ENCODE measurements at regions not wholly inside any gene's neighbourhood (a gene's known extent, or its start where the extent isn't known, plus 50 kb on each side); places are given as distances from the start of the nearest gene placed in this dataset.

DNA sequence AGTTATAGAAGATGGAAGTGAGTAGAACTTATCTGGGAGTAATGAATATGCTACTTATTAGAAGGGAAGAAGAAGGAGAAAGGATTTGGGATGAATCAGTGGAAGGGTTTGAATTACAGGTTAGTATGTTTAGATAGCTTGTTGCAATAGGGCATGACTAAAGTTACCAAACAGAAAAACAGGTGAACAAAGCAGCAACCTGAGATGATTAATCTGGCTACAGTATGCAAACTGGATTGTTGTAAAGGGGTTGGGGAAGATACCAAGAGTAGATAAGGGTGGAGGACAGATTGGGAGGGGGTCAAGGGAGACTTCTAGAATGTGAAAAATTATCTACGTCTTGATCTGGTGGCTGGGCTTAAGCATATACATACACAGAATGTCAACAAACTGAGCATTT lies 73.4 kb upstream of the CLEC14A start (continued):
- TF ChIP-seq, protein P1, sequence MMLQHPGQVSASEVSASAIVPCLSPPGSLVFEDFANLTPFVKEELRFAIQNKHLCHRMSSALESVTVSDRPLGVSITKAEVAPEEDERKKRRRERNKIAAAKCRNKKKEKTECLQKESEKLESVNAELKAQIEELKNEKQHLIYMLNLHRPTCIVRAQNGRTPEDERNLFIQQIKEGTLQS (IDR thresholded peaks at IDR 0.05): no peak
- TF ChIP-seq POLR2A (IDR thresholded peaks at IDR 0.05; ENCODE audit: borderline replicate concordance, extremely low read depth, insufficient read depth, insufficient read length) (no peak), JUND (IDR thresholded peaks at IDR 0.05) (no peak), SRF (IDR thresholded peaks at IDR 0.05; ENCODE audit: low read depth) (no peak), CEBPB (IDR thresholded peaks at IDR 0.05; ENCODE audit: low read depth) (no peak), TCF7L2 (IDR thresholded peaks at IDR 0.05; ENCODE audit: borderline replicate concordance, extremely low read depth, insufficient read depth, insufficient read length) (no peak), EZH2phosphoT487 (IDR thresholded peaks at IDR 0.05; ENCODE audit: borderline replicate concordance) (no peak), SP1 (IDR thresholded peaks at IDR 0.05; ENCODE audit: low read depth) (no peak), YY1 (IDR thresholded peaks at IDR 0.05; ENCODE audit: extremely low read depth, insufficient replicate concordance, low read depth, low read length) (no peak)

DNA sequence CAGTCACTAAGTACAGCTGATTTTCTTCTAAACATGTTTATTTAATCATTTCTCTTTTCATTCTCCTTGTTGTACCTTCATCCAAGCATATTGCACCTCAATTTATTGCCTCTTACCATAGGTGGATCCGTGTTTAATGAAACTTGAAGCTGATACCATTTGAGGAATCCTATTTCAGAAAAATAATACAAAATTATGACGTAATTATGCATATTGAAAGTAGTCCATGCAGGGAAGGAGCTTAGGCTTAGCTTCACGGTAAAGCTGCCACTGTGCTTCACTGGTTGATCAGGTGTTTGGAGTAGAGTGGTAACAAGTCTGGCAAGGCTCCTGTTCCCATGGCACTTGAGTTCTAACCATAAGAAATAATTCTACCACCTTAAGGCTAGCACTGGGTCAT lies 61.0 kb upstream of the CLEC14A start:
- Histone ChIP-seq H3K9ac (ENCODE audit: low read length) (no peak overlapping the region), H3K79me2 (ENCODE audit: insufficient read depth, low read length) (no peaks in the 10 kb centered on the region), H2AFZ (ENCODE audit: low read depth, low read length, poor library complexity, severe bottlenecking) (no peak overlapping the region), H3K27me3 (ENCODE audit: insufficient read depth, low read length) (no peaks in the 10 kb centered on the region), H3K9me3 (ENCODE audit: control insufficient read depth in 1 of 2, insufficient read depth in 1 of 2, low read depth in 1 of 2, low read length in 2 of 2) (no peaks in the 10 kb centered on the region), H3K36me3 (ENCODE audit: control insufficient read depth in 1 of 2, insufficient read depth in 2 of 2, low read length in 2 of 2) (no peaks in the 10 kb centered on the region), H3K27ac (ENCODE audit: low read depth, low read length) (no peak overlapping the region), H3K9me2 (ENCODE audit: insufficient read depth) (no peaks in the 10 kb centered on the region), H3K4me1 (ENCODE audit: control insufficient read depth in 1 of 2, insufficient read depth in 2 of 2, low read length in 2 of 2) (no peaks in the 10 kb centered on the region), H3K4me3 (replicated peaks in 1 of 2; ENCODE audit: low read depth in 1 of 2, low read length in 2 of 2) (no peak overlapping the region), H3K4me2 (ENCODE audit: low read length) (no peak overlapping the region), H4K20me1 (ENCODE audit: insufficient read depth) (no peaks in the 10 kb centered on the region)
- ChIA-PET CTCF (no interaction called here), RAD21 (ENCODE audit: low non-redundant PET in 1 of 2, low total read pairs in 2 of 2, uncharacterized antibody in 2 of 2, unreplicated experiment in 2 of 2) (no interaction called here), POLR2A (no interaction called here)
- ATAC-seq: no peak
- no TSS peak for BruUV-seq (replicated peaks)
- DNase-seq (ENCODE audit: low read depth, low spot score): no peak
- TF ChIP-seq FOSL1 (IDR thresholded peaks at IDR 0.05; ENCODE audit: low read depth): no peak
- TF ChIP-seq, protein P2, sequence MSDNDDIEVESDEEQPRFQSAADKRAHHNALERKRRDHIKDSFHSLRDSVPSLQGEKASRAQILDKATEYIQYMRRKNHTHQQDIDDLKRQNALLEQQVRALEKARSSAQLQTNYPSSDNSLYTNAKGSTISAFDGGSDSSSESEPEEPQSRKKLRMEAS (IDR thresholded peaks at IDR 0.05): no peak
- intact Hi-C loops (cut with micrococcal nuclease): no loop called here

DNA sequence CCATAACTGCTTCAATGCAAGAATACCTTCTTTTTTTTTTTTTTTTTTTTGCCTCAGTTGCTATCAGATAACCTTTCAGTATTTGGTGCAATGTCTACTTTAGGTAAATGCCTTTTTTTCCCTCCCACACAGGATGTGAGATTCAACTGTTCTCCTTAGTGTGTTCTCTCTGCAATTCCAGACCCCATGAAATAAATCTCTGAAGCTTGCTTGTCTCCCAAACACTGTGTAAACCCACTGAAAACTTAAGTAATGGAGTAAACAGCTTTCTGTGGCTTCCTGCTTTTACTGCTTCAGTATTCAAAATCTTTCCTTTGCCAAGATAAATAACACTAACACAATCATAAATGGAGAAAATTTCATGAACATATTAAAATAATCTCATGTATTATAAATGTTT lies 55.8 kb upstream of the CLEC14A start:
- no peak overlapping the region for H3K4me3 ChIP-seq (replicated peaks in 1 of 2; ENCODE audit: low read depth in 1 of 2, low read length in 2 of 2)
- no peak for ATAC-seq
- no peaks in the 10 kb centered on the region for H4K20me1 ChIP-seq (ENCODE audit: insufficient read depth)
- POLR2A ChIA-PET: no interaction called here
- H3K79me2 ChIP-seq (ENCODE audit: insufficient read depth, low read length): no peaks in the 10 kb centered on the region
- no peak overlapping the region for H3K9ac ChIP-seq (ENCODE audit: low read length)
- no peak overlapping the region for H3K27ac ChIP-seq (ENCODE audit: low read depth, low read length)
- RAD21 ChIA-PET (ENCODE audit: low non-redundant PET in 1 of 2, low total read pairs in 2 of 2, uncharacterized antibody in 2 of 2, unreplicated experiment in 2 of 2): no interaction called here
- CTCF ChIA-PET: no interaction called here
- no peaks in the 10 kb centered on the region for H3K9me2 ChIP-seq (ENCODE audit: insufficient read depth)
- intact Hi-C loops (cut with micrococcal nuclease): no loop called here
- H3K4me1 ChIP-seq (ENCODE audit: control insufficient read depth in 1 of 2, insufficient read depth in 2 of 2, low read length in 2 of 2): no peaks in the 10 kb centered on the region
- H2AFZ ChIP-seq (ENCODE audit: low read depth, low read length, poor library complexity, severe bottlenecking): no peak overlapping the region
- no peak for DNase-seq (ENCODE audit: low read depth, low spot score)
- no peaks in the 10 kb centered on the region for H3K27me3 ChIP-seq (ENCODE audit: insufficient read depth, low read length)
- BruUV-seq (replicated peaks): no TSS peak
- no peaks in the 10 kb centered on the region for H3K9me3 ChIP-seq (ENCODE audit: control insufficient read depth in 1 of 2, insufficient read depth in 1 of 2, low read depth in 1 of 2, low read length in 2 of 2)
- H3K36me3 ChIP-seq (ENCODE audit: control insufficient read depth in 1 of 2, insufficient read depth in 2 of 2, low read length in 2 of 2): no peaks in the 10 kb centered on the region
- H3K4me2 ChIP-seq (ENCODE audit: low read length): no peak overlapping the region
- TF ChIP-seq FOSL1 (IDR thresholded peaks at IDR 0.05; ENCODE audit: low read depth): no peak
- TF ChIP-seq ZFX (IDR thresholded peaks at IDR 0.05): no peak
- TF ChIP-seq EGR1 (IDR thresholded peaks at IDR 0.05; ENCODE audit: low read depth): no peak
- TF ChIP-seq, protein P3, sequence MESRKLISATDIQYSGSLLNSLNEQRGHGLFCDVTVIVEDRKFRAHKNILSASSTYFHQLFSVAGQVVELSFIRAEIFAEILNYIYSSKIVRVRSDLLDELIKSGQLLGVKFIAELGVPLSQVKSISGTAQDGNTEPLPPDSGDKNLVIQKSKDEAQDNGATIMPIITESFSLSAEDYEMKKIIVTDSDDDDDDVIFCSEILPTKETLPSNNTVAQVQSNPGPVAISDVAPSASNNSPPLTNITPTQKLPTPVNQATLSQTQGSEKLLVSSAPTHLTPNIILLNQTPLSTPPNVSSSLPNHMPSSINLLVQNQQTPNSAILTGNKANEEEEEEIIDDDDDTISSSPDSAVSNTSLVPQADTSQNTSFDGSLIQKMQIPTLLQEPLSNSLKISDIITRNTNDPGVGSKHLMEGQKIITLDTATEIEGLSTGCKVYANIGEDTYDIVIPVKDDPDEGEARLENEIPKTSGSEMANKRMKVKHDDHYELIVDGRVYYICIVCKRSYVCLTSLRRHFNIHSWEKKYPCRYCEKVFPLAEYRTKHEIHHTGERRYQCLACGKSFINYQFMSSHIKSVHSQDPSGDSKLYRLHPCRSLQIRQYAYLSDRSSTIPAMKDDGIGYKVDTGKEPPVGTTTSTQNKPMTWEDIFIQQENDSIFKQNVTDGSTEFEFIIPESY (IDR thresholded peaks at IDR 0.05; ENCODE audit: extremely low read depth, insufficient replicate concordance, low read length): no peak
- no peak for TF ChIP-seq YY1 (IDR thresholded peaks at IDR 0.05; ENCODE audit: extremely low read depth, insufficient replicate concordance, low read depth, low read length)
- TF ChIP-seq RAD21 (IDR thresholded peaks at IDR 0.05; ENCODE audit: low read depth): no peak
- TF ChIP-seq TCF7L2 (IDR thresholded peaks at IDR 0.05; ENCODE audit: borderline replicate concordance, extremely low read depth, insufficient read depth, insufficient read length): no peak
- TF ChIP-seq, protein P4, sequence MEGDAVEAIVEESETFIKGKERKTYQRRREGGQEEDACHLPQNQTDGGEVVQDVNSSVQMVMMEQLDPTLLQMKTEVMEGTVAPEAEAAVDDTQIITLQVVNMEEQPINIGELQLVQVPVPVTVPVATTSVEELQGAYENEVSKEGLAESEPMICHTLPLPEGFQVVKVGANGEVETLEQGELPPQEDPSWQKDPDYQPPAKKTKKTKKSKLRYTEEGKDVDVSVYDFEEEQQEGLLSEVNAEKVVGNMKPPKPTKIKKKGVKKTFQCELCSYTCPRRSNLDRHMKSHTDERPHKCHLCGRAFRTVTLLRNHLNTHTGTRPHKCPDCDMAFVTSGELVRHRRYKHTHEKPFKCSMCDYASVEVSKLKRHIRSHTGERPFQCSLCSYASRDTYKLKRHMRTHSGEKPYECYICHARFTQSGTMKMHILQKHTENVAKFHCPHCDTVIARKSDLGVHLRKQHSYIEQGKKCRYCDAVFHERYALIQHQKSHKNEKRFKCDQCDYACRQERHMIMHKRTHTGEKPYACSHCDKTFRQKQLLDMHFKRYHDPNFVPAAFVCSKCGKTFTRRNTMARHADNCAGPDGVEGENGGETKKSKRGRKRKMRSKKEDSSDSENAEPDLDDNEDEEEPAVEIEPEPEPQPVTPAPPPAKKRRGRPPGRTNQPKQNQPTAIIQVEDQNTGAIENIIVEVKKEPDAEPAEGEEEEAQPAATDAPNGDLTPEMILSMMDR (IDR thresholded peaks at IDR 0.05 in 2 of 3, conservative IDR thresholded peaks at IDR 0.05 in 1 of 3; ENCODE audit: borderline replicate concordance in 1 of 3, insufficient read depth in 1 of 3, low read depth in 2 of 3, low read length in 2 of 3): no peak
- no peak for TF ChIP-seq POLR2A (IDR thresholded peaks at IDR 0.05; ENCODE audit: borderline replicate concordance, extremely low read depth, insufficient read depth, insufficient read length)
- no peak for TF ChIP-seq CEBPB (IDR thresholded peaks at IDR 0.05; ENCODE audit: low read depth)

Data from HCT116 (cell line).